HG02623 (cell line): ENCODE measurements at regions not wholly inside any gene's neighbourhood (a gene's known extent, or its start where the extent isn't known, plus 50 kb on each side); places are given as distances from the start of the nearest gene placed in this dataset.

ENCODE experiments used
- ATAC-seq: cut with Tn5 transposase; IDR thresholded peaks from one replicate; pipeline ENCODE4 v1.9.1; 2021; ENCODE audit warnings: moderate library complexity; ENCODE audit not compliant: unreplicated experiment

DNA sequence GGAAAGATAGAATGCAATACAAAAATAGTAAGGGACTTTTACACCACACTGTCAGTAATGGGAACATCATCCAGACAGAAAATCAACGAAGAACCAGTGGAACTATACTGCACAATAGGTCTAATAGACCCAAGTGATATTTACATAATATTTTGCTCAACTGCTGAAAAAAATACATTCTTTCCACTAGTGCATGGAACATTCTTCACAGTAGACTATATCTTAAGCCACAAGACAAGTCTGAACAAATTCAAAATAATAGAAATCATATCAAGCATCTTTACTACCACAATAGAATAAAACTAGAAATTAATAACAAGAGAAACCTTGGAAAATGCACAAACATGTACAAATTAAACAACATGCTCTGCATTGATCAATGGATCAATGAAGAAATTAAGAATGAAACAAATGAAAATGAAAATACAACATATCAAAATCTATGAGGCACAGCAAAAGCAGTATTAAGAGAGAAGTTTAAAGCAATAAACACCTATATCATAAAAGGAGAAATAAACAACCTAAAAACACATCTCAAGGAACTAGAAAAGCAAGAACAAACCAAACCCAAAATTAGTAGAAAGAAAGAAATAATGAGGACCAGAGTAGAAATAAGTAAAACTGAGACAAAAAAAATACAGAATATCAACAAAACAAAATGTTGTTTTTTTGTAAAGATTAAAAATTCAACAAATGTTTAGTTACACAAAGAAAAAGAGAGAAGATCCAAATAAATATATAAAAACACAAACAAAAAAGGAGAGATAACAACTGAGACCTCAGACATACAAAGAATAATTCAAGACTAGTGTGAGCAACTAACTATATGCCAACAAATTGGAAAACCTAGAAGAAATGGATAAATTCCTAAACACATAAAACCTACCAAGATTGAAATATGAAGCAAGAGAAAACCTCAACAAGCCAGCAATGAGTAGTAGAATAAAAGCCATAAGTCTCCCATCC lies 51.5 kb upstream of the ANTXR2 start:
- no peak for ATAC-seq
